GM21423 (cell line): ENCODE measurements at regions not wholly inside any gene's neighbourhood (a gene's known extent, or its start where the extent isn't known, plus 50 kb on each side); places are given as distances from the start of the nearest gene placed in this dataset.
"Not testable (repeated sequence)": the region's sequence is repeated elsewhere in the genome, so short reads cannot be mapped to it uniquely, and the experiment has no call there.

Source experiments
- ATAC-seq: cut with Tn5 transposase; IDR thresholded peaks from one replicate; pipeline ENCODE4 v1.9.1; 2021; ENCODE audit warnings: mild to moderate bottlenecking, moderate library complexity; ENCODE audit not compliant: unreplicated experiment

GRCh38 chr15:39016706-39017105 lies 452.1 kb upstream of the RASGRP1 start:
- no peak for ATAC-seq

GRCh38 chr15:39018966-39019365 lies 454.4 kb upstream of the RASGRP1 start:
- no peak for ATAC-seq

- no peak for ATAC-seq
Measured at GRCh38 chr15:39021341-39021740, 456.7 kb upstream of the RASGRP1 start.

- no peak for ATAC-seq
Measured at GRCh38 chr15:39022532-39023305, 458.1 kb upstream of the RASGRP1 start.

GRCh38 chr15:39025321-39025720 lies 460.7 kb upstream of the RASGRP1 start:
- no peak for ATAC-seq

- ATAC-seq = no peak
Measured at GRCh38 chr15:39025881-39026280, 461.3 kb upstream of the RASGRP1 start.

GRCh38 chr15:39028069-39028468 lies 463.5 kb upstream of the RASGRP1 start:
- ATAC-seq = no peak

GRCh38 chr15:39029741-39030140 lies 465.1 kb upstream of the RASGRP1 start:
- no peak for ATAC-seq

- no peak for ATAC-seq
Measured at GRCh38 chr15:39030291-39031070, 465.9 kb upstream of the RASGRP1 start.

- no peak for ATAC-seq
Measured at GRCh38 chr15:39031596-39031995, 467.0 kb upstream of the RASGRP1 start.

- no peak for ATAC-seq
Measured at GRCh38 chr15:39034816-39035215, 470.2 kb upstream of the RASGRP1 start.

- ATAC-seq = not testable (repeated sequence)
Measured at GRCh38 chr15:39037611-39038010, 473.0 kb upstream of the RASGRP1 start.

- ATAC-seq = no peak
Measured at GRCh38 chr15:39040861-39041260, 476.2 kb upstream of the RASGRP1 start.

- ATAC-seq = no peak
Measured at GRCh38 chr15:39041979-39042495, 477.4 kb upstream of the RASGRP1 start.

GRCh38 chr15:39051626-39052322 lies 487.2 kb upstream of the RASGRP1 start:
- ATAC-seq = no peak

- no peak for ATAC-seq
Measured at GRCh38 chr15:39052323-39052705, 487.7 kb upstream of the RASGRP1 start.

GRCh38 chr15:39053480-39053879 lies 488.9 kb upstream of the RASGRP1 start:
- ATAC-seq = no peak

GRCh38 chr15:39054128-39054732 lies 489.6 kb upstream of the RASGRP1 start:
- no peak for ATAC-seq

- ATAC-seq = no peak
Measured at GRCh38 chr15:39056357-39056756, 491.7 kb upstream of the RASGRP1 start.

GRCh38 chr15:39058351-39059131 lies 493.9 kb upstream of the RASGRP1 start:
- no peak for ATAC-seq
